ENCODE measurements at regions not wholly inside any gene's neighbourhood (a gene's known extent, or its start where the extent isn't known, plus 50 kb on each side); places are given as distances from the start of the nearest gene placed in this dataset.
A peak's percentile ranks its signal among the peaks of the same experiment; 100 is the strongest.

DNA sequence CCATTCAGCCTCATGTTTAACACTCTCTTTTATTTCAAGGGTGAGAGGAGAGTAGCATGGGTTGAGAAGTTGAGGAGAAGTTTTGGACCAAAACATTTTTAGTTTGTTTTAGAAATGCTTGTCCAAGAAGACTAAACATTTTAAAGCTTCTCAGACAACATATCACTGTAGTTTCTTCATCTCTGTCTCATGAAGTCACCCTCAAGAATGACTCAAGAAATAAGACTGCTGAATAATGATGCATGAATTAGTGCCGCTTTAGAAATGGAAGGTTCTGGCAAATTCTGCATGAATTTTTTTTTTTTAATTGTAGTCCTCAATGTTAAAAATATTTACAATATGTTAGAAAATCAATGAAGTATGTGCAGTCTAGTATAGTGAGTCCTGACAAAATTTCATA lies 422.7 kb upstream of the ARGLU1 start:
- no peaks in the 10 kb centered on the region for H3K4me1 ChIP-seq (ENCODE audit: control insufficient read depth, extremely low read depth, insufficient read depth, low read length)
- H3K9ac ChIP-seq (replicated peaks; ENCODE audit: extremely low read depth, insufficient read depth, low read length) = no peak overlapping the region
- no peak overlapping the region for H3K4me3 ChIP-seq (replicated peaks in 1 of 3; ENCODE audit: insufficient read depth in 1 of 3, low read depth in 1 of 3, low read length in 3 of 3)
- H2AFZ ChIP-seq (ENCODE audit: low read depth, low read length) = no peak overlapping the region
- DNase-seq (ENCODE audit: low read depth, low spot score) (no peak), FAIRE-seq (no peak)
- H3K27me3 ChIP-seq (ENCODE audit: control insufficient read depth in 2 of 2, insufficient read depth in 2 of 2, low read length in 2 of 2) = no peaks in the 10 kb centered on the region
- H3K9me3 ChIP-seq (replicated peaks; ENCODE audit: control insufficient read depth, insufficient read depth, low read length) = no peaks in the 10 kb centered on the region
- POLR2A ChIA-PET = no interaction called here
- no peaks in the 10 kb centered on the region for H3K79me2 ChIP-seq (ENCODE audit: control insufficient read depth, insufficient read depth, low read length)
- H3K27ac ChIP-seq (ENCODE audit: insufficient read depth, low read depth, low read length) = no peak overlapping the region
- CTCF ChIA-PET = no interaction called here
- H4K20me1 ChIP-seq (replicated peaks; ENCODE audit: control insufficient read depth, extremely low read depth, insufficient read depth, low read length) = no peaks in the 10 kb centered on the region
- no TSS peak for BruUV-seq (replicated peaks)
- no peak for TF ChIP-seq FOS (IDR thresholded peaks at IDR 0.05; ENCODE audit: borderline replicate concordance, insufficient read depth, low read length)
- no peaks in the 10 kb centered on the region for H3K36me3 ChIP-seq (ENCODE audit: control insufficient read depth in 2 of 2, extremely low read depth in 1 of 2, insufficient read depth in 2 of 2, low read length in 2 of 2)
- H3K4me2 ChIP-seq (ENCODE audit: insufficient read depth, low read length) = no peak overlapping the region
- dilution Hi-C loops (cut with MboI; ENCODE audit: extremely low pct_ligation_motif_present, low sequenced_read_pairs) (no loop called here), intact Hi-C loops (cut with micrococcal nuclease) (no loop called here)
- H3K9me1 ChIP-seq (replicated peaks; ENCODE audit: control insufficient read depth, extremely low read depth, insufficient read depth, low read length) = no peaks in the 10 kb centered on the region

- H3K27me3 ChIP-seq (ENCODE audit: control insufficient read depth in 2 of 2, insufficient read depth in 2 of 2, low read length in 2 of 2) = no peaks in the 10 kb centered on the region
- dilution Hi-C loops (cut with MboI; ENCODE audit: extremely low pct_ligation_motif_present, low sequenced_read_pairs) = no loop called here
- H3K79me2 ChIP-seq (ENCODE audit: control insufficient read depth, insufficient read depth, low read length) = no peaks in the 10 kb centered on the region
- FAIRE-seq (no peak), DNase-seq (ENCODE audit: low read depth, low spot score) (peak; percentile 29)
- no peak overlapping the region for H2AFZ ChIP-seq (ENCODE audit: low read depth, low read length)
- H3K4me3 ChIP-seq (replicated peaks in 1 of 3; ENCODE audit: insufficient read depth in 1 of 3, low read depth in 1 of 3, low read length in 3 of 3) = no peak overlapping the region
- H3K9ac ChIP-seq (replicated peaks; ENCODE audit: extremely low read depth, insufficient read depth, low read length) = no peak overlapping the region
- no peak overlapping the region for H3K27ac ChIP-seq (ENCODE audit: insufficient read depth, low read depth, low read length)
- H3K9me3 ChIP-seq (replicated peaks; ENCODE audit: control insufficient read depth, insufficient read depth, low read length) = no peaks in the 10 kb centered on the region
- TF ChIP-seq JUN (IDR thresholded peaks at IDR 0.05; ENCODE audit: borderline replicate concordance, insufficient read depth, insufficient read length, low read depth) = no peak
- no peak for TF ChIP-seq POLR2AphosphoS5 (IDR thresholded peaks at IDR 0.05; ENCODE audit: insufficient read depth, low read depth, low read length)
- TF ChIP-seq, protein P1, sequence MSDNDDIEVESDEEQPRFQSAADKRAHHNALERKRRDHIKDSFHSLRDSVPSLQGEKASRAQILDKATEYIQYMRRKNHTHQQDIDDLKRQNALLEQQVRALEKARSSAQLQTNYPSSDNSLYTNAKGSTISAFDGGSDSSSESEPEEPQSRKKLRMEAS (IDR thresholded peaks at IDR 0.05; ENCODE audit: insufficient read depth, insufficient read length) = no peak
- TF ChIP-seq CTCF (IDR thresholded peaks at IDR 0.05; ENCODE audit: extremely low read depth in 1 of 2, insufficient read depth in 1 of 2, low read depth in 1 of 2, low read length in 2 of 2) = no peak
- no peak for TF ChIP-seq POLR2A (IDR thresholded peaks at IDR 0.05; ENCODE audit: low read depth, low read length)
- TF ChIP-seq MYC (IDR thresholded peaks at IDR 0.05; ENCODE audit: low read depth, low read length) = no peak
- no peak for TF ChIP-seq FOS (IDR thresholded peaks at IDR 0.05; ENCODE audit: borderline replicate concordance, insufficient read depth, low read length)
- TF ChIP-seq GATA2 (IDR thresholded peaks at IDR 0.05; ENCODE audit: insufficient read depth, insufficient read length, low read depth, low read length) = no peak
- TF ChIP-seq EZH2 (IDR thresholded peaks at IDR 0.05; ENCODE audit: borderline replicate concordance, low read depth, low read length, severe bottlenecking) = no peak
- H3K4me1 ChIP-seq (ENCODE audit: control insufficient read depth, extremely low read depth, insufficient read depth, low read length) = no peaks in the 10 kb centered on the region
- no TSS peak for BruUV-seq (replicated peaks)
- H3K4me2 ChIP-seq (ENCODE audit: insufficient read depth, low read length) = no peak overlapping the region
- no peaks in the 10 kb centered on the region for H3K9me1 ChIP-seq (replicated peaks; ENCODE audit: control insufficient read depth, extremely low read depth, insufficient read depth, low read length)
- no peaks in the 10 kb centered on the region for H3K36me3 ChIP-seq (ENCODE audit: control insufficient read depth in 2 of 2, extremely low read depth in 1 of 2, insufficient read depth in 2 of 2, low read length in 2 of 2)
- ChIA-PET CTCF (no interaction called here), POLR2A (no interaction called here)
- intact Hi-C loops (cut with micrococcal nuclease) = no loop called here
- no peaks in the 10 kb centered on the region for H4K20me1 ChIP-seq (replicated peaks; ENCODE audit: control insufficient read depth, extremely low read depth, insufficient read depth, low read length)
These were observed 421.9 kb upstream of the ARGLU1 start for GRCh38 chr13:106989876-106990275.
